GM19468 (cell line): ENCODE measurements at regions not wholly inside any gene's neighbourhood (a gene's known extent, or its start where the extent isn't known, plus 50 kb on each side); places are given as distances from the start of the nearest gene placed in this dataset.

Source experiments
- ATAC-seq: cut with Tn5 transposase; IDR thresholded peaks from one replicate; pipeline ENCODE4 v1.9.1; 2021; ENCODE audit warnings: mild to moderate bottlenecking, moderate library complexity, moderate number of reproducible peaks; ENCODE audit not compliant: unreplicated experiment; ENCODE audit errors: extremely low read depth

GRCh38 chr2:150542172-150542571 is 54.7 kb upstream of the RND3 start:
- no peak for ATAC-seq

- ATAC-seq: no peak
These were observed 51.3 kb upstream of the RND3 start for GRCh38 chr2:150538651-150539201.
